HCT116 (cell line): ENCODE measurements at regions not wholly inside any gene's neighbourhood (a gene's known extent, or its start where the extent isn't known, plus 50 kb on each side); places are given as distances from the start of the nearest gene placed in this dataset.

Source experiments
- ATAC-seq: fragments of 200-7000 bp; cut with Tn5 transposase; 2 replicates; pipeline ENCODE4 v1.9.1; 2020; ENCODE audit warnings: mild to moderate bottlenecking, moderate library complexity
- BruUV-seq: library from RNA; stranded (reverse); fragments of 400-500 nt; replicated peaks from 2 replicates; lab custom pipeline; 2021; lab: Mats Ljungman, UMichigan
- CTCF ChIA-PET: fragments of 300-600 bp; sonication (Branson Sonifier 250); formaldehyde crosslinking; loops from one replicate; lab custom pipeline; 2021; ENCODE audit warnings: antibody characterized with exemption; lab: Charles Lee
- POLR2A ChIA-PET: fragments of 300-600, 350-600 bp; sonication (Branson Sonifier 250); formaldehyde crosslinking; loops from one replicate; lab custom pipeline; 2021; ENCODE audit warnings: antibody characterized with exemption; lab: Charles Lee
- RAD21 ChIA-PET, 2 experiments: fragments of 300-600 bp; sonication (Branson Sonifier 250); formaldehyde crosslinking; loops; one replicate each; lab custom pipeline; 2023; ENCODE audit warnings: low total read pairs in 2 of 2; ENCODE audit not compliant: uncharacterized antibody in 2 of 2, unreplicated experiment in 2 of 2, low non-redundant PET in 1 of 2; lab: Charles Lee
- DNase-seq: peaks from one replicate; pipeline ENCODE4 v3.0.0-alpha.2; 2010; ENCODE audit warnings: low read depth, low spot score
- H2AFZ ChIP-seq: fragments of 200-600 bp; shearing (Covaris generic), sonication (generic); 2 replicates; pipeline ENCODE4 v1.6.1; 2017; ENCODE audit warnings: low read depth, mixed run types, mixed read lengths, antibody characterized with exemption, low read length; ENCODE audit not compliant: poor library complexity, severe bottlenecking
- H3K27ac ChIP-seq: 2 replicates; pipeline ENCODE4 v1.5.1; 2012; ENCODE audit warnings: low read depth, low read length
- H3K27me3 ChIP-seq: fragments of 200-600 bp; sonication (generic); 2 replicates; pipeline ENCODE4 v1.6.1; 2016; ENCODE audit warnings: mixed run types, low read length, mixed read lengths; ENCODE audit not compliant: insufficient read depth
- H3K36me3 ChIP-seq, 2 experiments: fragments of 200-500 bp in 1 of 2; fragments of 200-600 bp in 1 of 2; sonication (Bioruptor generic) in 1 of 2; sonication (generic) in 1 of 2; 2 replicates each; pipeline versions ENCODE4 v1.5.1 to v1.6.1; 2014 to 2016; ENCODE audit warnings: low read length in 2 of 2, inconsistent platforms in 1 of 2, mixed read lengths in 1 of 2, mixed run types in 1 of 2; ENCODE audit not compliant: insufficient read depth in 2 of 2, control insufficient read depth in 1 of 2
- H3K4me1 ChIP-seq, 2 experiments: fragments of 200-600 bp in 1 of 2; sonication (generic) in 1 of 2; 2 replicates each; pipeline versions ENCODE4 v1.5.1 to v1.6.1; 2012 to 2017; ENCODE audit warnings: low read length in 2 of 2, inconsistent platforms in 1 of 2, mild to moderate bottlenecking in 1 of 2, mixed read lengths in 1 of 2, mixed run types in 1 of 2, moderate library complexity in 1 of 2; ENCODE audit not compliant: insufficient read depth in 2 of 2, control insufficient read depth in 1 of 2
- H3K4me2 ChIP-seq: fragments of 200-600 bp; sonication (generic); 2 replicates; pipeline ENCODE4 v1.6.1; 2017; ENCODE audit warnings: mixed run types, low read length, mixed read lengths
- H3K4me3 ChIP-seq, 2 experiments: fragments of 200-600 bp in 1 of 2; sonication (generic) in 1 of 2; replicated peaks in 1 of 2; 2 replicates each; pipeline ENCODE4 v1.5.1; 2011 to 2016; ENCODE audit warnings: low read length in 2 of 2, control low read depth in 1 of 2, low read depth in 1 of 2, mild to moderate bottlenecking in 1 of 2, mixed read lengths in 1 of 2, mixed run types in 1 of 2
- H3K79me2 ChIP-seq: fragments of 200-600 bp; sonication (generic); 2 replicates; pipeline ENCODE4 v1.6.1; 2017; ENCODE audit warnings: mild to moderate bottlenecking, mixed run types, low read length, moderate library complexity, mixed read lengths; ENCODE audit not compliant: insufficient read depth
- H3K9ac ChIP-seq: fragments of 200-600 bp; sonication (generic); 2 replicates; pipeline ENCODE4 v1.6.1; 2016; ENCODE audit warnings: low read length, mixed read lengths
- H3K9me2 ChIP-seq: fragments of 200-600 bp; sonication (generic), shearing (Covaris generic); 2 replicates; pipeline ENCODE4 v1.6.1; 2017; ENCODE audit warnings: mixed run types, mild to moderate bottlenecking, moderate library complexity; ENCODE audit not compliant: insufficient read depth
- H3K9me3 ChIP-seq, 2 experiments: fragments of 200-500 bp in 1 of 2; fragments of 200-600 bp in 1 of 2; sonication (Bioruptor generic) in 1 of 2; sonication (generic) in 1 of 2; 2 replicates each; pipeline ENCODE4 v1.6.1; 2014 to 2017; ENCODE audit warnings: low read length in 2 of 2, mixed read lengths in 2 of 2, inconsistent platforms in 1 of 2, low read depth in 1 of 2, mild to moderate bottlenecking in 1 of 2, mixed run types in 1 of 2, moderate library complexity in 1 of 2; ENCODE audit not compliant: control insufficient read depth in 1 of 2, insufficient read depth in 1 of 2
- H4K20me1 ChIP-seq: fragments of 200-600 bp; sonication (generic), shearing (Covaris generic); 2 replicates; pipeline ENCODE4 v1.6.1; 2017; ENCODE audit warnings: mixed run types, mild to moderate bottlenecking, moderate library complexity; ENCODE audit not compliant: insufficient read depth
- CBX3 ChIP-seq: IDR thresholded peaks from 2 replicates; pipeline ENCODE4 v1.6.1; 2012; ENCODE audit warnings: low read depth
- EGR1 ChIP-seq: IDR thresholded peaks from 2 replicates; pipeline ENCODE4 v1.6.1; 2012; ENCODE audit warnings: low read depth
- ELF1 ChIP-seq: IDR thresholded peaks from 2 replicates; pipeline ENCODE4 v1.6.1; 2012; ENCODE audit warnings: low read depth, borderline replicate concordance
- EZH2 ChIP-seq: fragments of 200-600 bp; sonication (generic); IDR thresholded peaks from 2 replicates; pipeline ENCODE4 v1.6.1; 2017; ENCODE audit warnings: antibody characterized with exemption, mixed run types
- EZH2phosphoT487 ChIP-seq: fragments of 200-600 bp; IDR thresholded peaks from 2 replicates; pipeline ENCODE4 v1.6.1; 2018; ENCODE audit warnings: antibody characterized with exemption, borderline replicate concordance
- FOSL1 ChIP-seq: IDR thresholded peaks from 2 replicates; pipeline ENCODE4 v1.6.1; 2012; ENCODE audit warnings: low read depth
- JUND ChIP-seq: IDR thresholded peaks from 2 replicates; pipeline ENCODE4 v1.6.1; 2012
- POLR2A ChIP-seq: IDR thresholded peaks from 2 replicates; pipeline ENCODE4 v1.7.0; 2011; ENCODE audit warnings: borderline replicate concordance; ENCODE audit not compliant: insufficient read depth, insufficient read length; ENCODE audit errors: extremely low read depth
- POLR2AphosphoS5 ChIP-seq: IDR thresholded peaks from 2 replicates; pipeline ENCODE4 v1.6.1; 2011; ENCODE audit warnings: mild to moderate bottlenecking, low read depth, low read length, moderate library complexity
- RAD21 ChIP-seq: IDR thresholded peaks from 2 replicates; pipeline ENCODE4 v1.6.1; 2012; ENCODE audit warnings: low read depth, mild to moderate bottlenecking
- SIN3A ChIP-seq: IDR thresholded peaks from 2 replicates; pipeline ENCODE4 v1.6.1; 2012; ENCODE audit warnings: low read depth
- SP1 ChIP-seq: IDR thresholded peaks from 2 replicates; pipeline ENCODE4 v1.6.1; 2012; ENCODE audit warnings: low read depth
- SRF ChIP-seq: IDR thresholded peaks from 2 replicates; pipeline ENCODE4 v1.6.1; 2012; ENCODE audit warnings: low read depth
- TCF7L2 ChIP-seq: IDR thresholded peaks from 2 replicates; pipeline ENCODE4 v1.7.0; 2011; ENCODE audit warnings: borderline replicate concordance, inconsistent platforms; ENCODE audit not compliant: insufficient read depth, insufficient read length; ENCODE audit errors: extremely low read depth
- YY1 ChIP-seq: IDR thresholded peaks from 2 replicates; pipeline ENCODE4 v1.6.1; 2011; ENCODE audit warnings: low read length, low read depth, moderate library complexity, mild to moderate bottlenecking; ENCODE audit not compliant: insufficient replicate concordance; ENCODE audit errors: extremely low read depth
- ZFX ChIP-seq: fragments of 450-650 bp; IDR thresholded peaks from 2 replicates; pipeline ENCODE4 v1.6.1; 2017
- intact Hi-C: fragments of 100-400 bp; cut with micrococcal nuclease; formaldehyde crosslinking; loops from 2 replicates; pipeline ENCODE4 v1.10.0; 2022
- TF ChIP-seq, protein P1 (sequence below): IDR thresholded peaks from 2 replicates; pipeline ENCODE4 v1.6.1; 2012
- TF ChIP-seq, protein P2 (sequence below): IDR thresholded peaks from 2 replicates; pipeline ENCODE4 v1.6.1; 2012; ENCODE audit warnings: low read depth
- TF ChIP-seq, protein P3 (sequence below), 3 experiments: fragments of 200-600 bp in 1 of 3; sonication (generic) in 1 of 3; IDR thresholded peaks in 2 of 3; conservative IDR thresholded peaks in 1 of 3; 2 replicates each; pipeline ENCODE4 v1.5.1; 2012 to 2017; ENCODE audit warnings: low read depth in 2 of 3, low read length in 2 of 3, antibody characterized with exemption in 1 of 3, borderline replicate concordance in 1 of 3, control low read depth in 1 of 3, mild to moderate bottlenecking in 1 of 3, mixed read lengths in 1 of 3, mixed run types in 1 of 3, moderate library complexity in 1 of 3; ENCODE audit not compliant: insufficient read depth in 1 of 3
- TF ChIP-seq, protein P4 (sequence below): IDR thresholded peaks from 2 replicates; pipeline ENCODE4 v1.6.1; 2012

DNA sequence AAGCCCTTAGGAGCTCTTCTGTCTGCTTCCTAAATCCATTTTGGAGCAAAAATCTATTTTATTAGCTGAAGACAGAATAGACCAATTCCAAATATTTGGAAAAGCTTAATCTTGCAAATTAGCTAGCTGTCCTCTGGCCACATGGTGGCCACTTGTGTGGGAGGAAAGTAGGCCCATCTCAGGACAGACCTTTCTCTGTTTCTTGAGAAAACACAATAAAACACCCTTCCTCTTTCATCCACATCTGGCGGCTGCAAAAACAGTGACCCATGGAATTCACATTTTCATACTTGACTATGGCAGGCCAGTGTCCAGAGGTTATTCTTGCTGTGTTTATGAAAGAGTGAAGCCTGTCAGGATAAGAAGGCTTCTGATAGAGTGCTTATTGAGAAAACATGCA lies 275.6 kb downstream of the PLPP3 start:
- Histone ChIP-seq H3K27me3 (no peaks in the 10 kb centered on the region), H4K20me1 (no peaks in the 10 kb centered on the region)
- CTCF ChIA-PET = no interaction called here
- TF ChIP-seq ELF1 (no peak), JUND (no peak), YY1 (no peak), EZH2 (no peak), EGR1 (no peak), POLR2AphosphoS5 (no peak), POLR2A (no peak), TCF7L2 (no peak), CBX3 (no peak), ZFX (no peak), EZH2phosphoT487 (no peak), RAD21 (no peak), SRF (no peak), SP1 (no peak), SIN3A (no peak), FOSL1 (no peak)
- TF ChIP-seq, protein P1, sequence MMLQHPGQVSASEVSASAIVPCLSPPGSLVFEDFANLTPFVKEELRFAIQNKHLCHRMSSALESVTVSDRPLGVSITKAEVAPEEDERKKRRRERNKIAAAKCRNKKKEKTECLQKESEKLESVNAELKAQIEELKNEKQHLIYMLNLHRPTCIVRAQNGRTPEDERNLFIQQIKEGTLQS = no peak
- TF ChIP-seq, protein P2, sequence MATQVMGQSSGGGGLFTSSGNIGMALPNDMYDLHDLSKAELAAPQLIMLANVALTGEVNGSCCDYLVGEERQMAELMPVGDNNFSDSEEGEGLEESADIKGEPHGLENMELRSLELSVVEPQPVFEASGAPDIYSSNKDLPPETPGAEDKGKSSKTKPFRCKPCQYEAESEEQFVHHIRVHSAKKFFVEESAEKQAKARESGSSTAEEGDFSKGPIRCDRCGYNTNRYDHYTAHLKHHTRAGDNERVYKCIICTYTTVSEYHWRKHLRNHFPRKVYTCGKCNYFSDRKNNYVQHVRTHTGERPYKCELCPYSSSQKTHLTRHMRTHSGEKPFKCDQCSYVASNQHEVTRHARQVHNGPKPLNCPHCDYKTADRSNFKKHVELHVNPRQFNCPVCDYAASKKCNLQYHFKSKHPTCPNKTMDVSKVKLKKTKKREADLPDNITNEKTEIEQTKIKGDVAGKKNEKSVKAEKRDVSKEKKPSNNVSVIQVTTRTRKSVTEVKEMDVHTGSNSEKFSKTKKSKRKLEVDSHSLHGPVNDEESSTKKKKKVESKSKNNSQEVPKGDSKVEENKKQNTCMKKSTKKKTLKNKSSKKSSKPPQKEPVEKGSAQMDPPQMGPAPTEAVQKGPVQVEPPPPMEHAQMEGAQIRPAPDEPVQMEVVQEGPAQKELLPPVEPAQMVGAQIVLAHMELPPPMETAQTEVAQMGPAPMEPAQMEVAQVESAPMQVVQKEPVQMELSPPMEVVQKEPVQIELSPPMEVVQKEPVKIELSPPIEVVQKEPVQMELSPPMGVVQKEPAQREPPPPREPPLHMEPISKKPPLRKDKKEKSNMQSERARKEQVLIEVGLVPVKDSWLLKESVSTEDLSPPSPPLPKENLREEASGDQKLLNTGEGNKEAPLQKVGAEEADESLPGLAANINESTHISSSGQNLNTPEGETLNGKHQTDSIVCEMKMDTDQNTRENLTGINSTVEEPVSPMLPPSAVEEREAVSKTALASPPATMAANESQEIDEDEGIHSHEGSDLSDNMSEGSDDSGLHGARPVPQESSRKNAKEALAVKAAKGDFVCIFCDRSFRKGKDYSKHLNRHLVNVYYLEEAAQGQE = no peak
- TF ChIP-seq, protein P3, sequence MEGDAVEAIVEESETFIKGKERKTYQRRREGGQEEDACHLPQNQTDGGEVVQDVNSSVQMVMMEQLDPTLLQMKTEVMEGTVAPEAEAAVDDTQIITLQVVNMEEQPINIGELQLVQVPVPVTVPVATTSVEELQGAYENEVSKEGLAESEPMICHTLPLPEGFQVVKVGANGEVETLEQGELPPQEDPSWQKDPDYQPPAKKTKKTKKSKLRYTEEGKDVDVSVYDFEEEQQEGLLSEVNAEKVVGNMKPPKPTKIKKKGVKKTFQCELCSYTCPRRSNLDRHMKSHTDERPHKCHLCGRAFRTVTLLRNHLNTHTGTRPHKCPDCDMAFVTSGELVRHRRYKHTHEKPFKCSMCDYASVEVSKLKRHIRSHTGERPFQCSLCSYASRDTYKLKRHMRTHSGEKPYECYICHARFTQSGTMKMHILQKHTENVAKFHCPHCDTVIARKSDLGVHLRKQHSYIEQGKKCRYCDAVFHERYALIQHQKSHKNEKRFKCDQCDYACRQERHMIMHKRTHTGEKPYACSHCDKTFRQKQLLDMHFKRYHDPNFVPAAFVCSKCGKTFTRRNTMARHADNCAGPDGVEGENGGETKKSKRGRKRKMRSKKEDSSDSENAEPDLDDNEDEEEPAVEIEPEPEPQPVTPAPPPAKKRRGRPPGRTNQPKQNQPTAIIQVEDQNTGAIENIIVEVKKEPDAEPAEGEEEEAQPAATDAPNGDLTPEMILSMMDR (IDR thresholded peaks at IDR 0.05 in 2 of 3, conservative IDR thresholded peaks at IDR 0.05 in 1 of 3; ENCODE audit: borderline replicate concordance in 1 of 3, insufficient read depth in 1 of 3, low read depth in 2 of 3, low read length in 2 of 3) = no peak
- TF ChIP-seq, protein P4, sequence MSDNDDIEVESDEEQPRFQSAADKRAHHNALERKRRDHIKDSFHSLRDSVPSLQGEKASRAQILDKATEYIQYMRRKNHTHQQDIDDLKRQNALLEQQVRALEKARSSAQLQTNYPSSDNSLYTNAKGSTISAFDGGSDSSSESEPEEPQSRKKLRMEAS = no peak
- TF ChIP-seq, all 23 proteins: peak for 0
- H3K79me2 ChIP-seq = no peaks in the 10 kb centered on the region
- no peak overlapping the region for H3K4me2 ChIP-seq
- H3K9me2 ChIP-seq = no peaks in the 10 kb centered on the region
- ChIA-PET RAD21 (no interaction called here), POLR2A (no interaction called here)
- no peak overlapping the region for H3K9ac ChIP-seq
- DNase-seq (no peak), ATAC-seq (no peak)
- no TSS peak for BruUV-seq
- intact Hi-C loops = no loop called here
- H3K4me1 ChIP-seq = no peaks in the 10 kb centered on the region
- no peak overlapping the region for H2AFZ ChIP-seq
- H3K27ac ChIP-seq = no peak overlapping the region
- H3K36me3 ChIP-seq = no peaks in the 10 kb centered on the region
- H3K9me3 ChIP-seq = no peaks in the 10 kb centered on the region
- no peak overlapping the region for H3K4me3 ChIP-seq
